Epidermal melanocyte (primary cell): ENCODE measurements at regions not wholly inside any gene's neighbourhood (a gene's known extent, or its start where the extent isn't known, plus 50 kb on each side); places are given as distances from the start of the nearest gene placed in this dataset.

Experiments
- DNase-seq: peaks from one replicate; pipeline ENCODE4 v3.0.0; 2011; ENCODE audit warnings: low spot score; ENCODE audit not compliant: insufficient read length

- no peak for DNase-seq
Observed at GRCh38 chrX:150293311-150294013, 69.7 kb upstream of the MAMLD1 start.

- DNase-seq: no peak
Observed at GRCh38 chrX:150298841-150299551, 64.1 kb upstream of the MAMLD1 start.

GRCh38 chrX:150299579-150299978 lies 63.5 kb upstream of the MAMLD1 start:
- no peak for DNase-seq

GRCh38 chrX:150303386-150304097 lies 59.6 kb upstream of the MAMLD1 start:
- no peak for DNase-seq

- no peak for DNase-seq
Observed at GRCh38 chrX:150306002-150306401, 57.1 kb upstream of the MAMLD1 start.

GRCh38 chrX:150308041-150308440 lies 55.1 kb upstream of the MAMLD1 start:
- no peak for DNase-seq

- DNase-seq: no peak
Observed at GRCh38 chrX:150308532-150309157, 54.5 kb upstream of the MAMLD1 start.

- DNase-seq: no peak
Observed at GRCh38 chrX:150310417-150310816, 52.7 kb upstream of the MAMLD1 start.

GRCh38 chrX:150310881-150311280 lies 52.2 kb upstream of the MAMLD1 start:
- DNase-seq: no peak

GRCh38 chrX:150312931-150313330 lies 50.2 kb upstream of the MAMLD1 start:
- DNase-seq: no peak
